LNCAP (cell line): ENCODE measurements at regions not wholly inside any gene's neighbourhood (a gene's known extent, or its start where the extent isn't known, plus 50 kb on each side); places are given as distances from the start of the nearest gene placed in this dataset.

Source experiments
- CTCF ChIP-seq: fragments of 450-650 bp; IDR thresholded peaks from 2 replicates; pipeline ENCODE4 v1.5.1; 2017; ENCODE audit warnings: mild to moderate bottlenecking

- TF ChIP-seq CTCF, result no peak
These were observed 114.5 kb upstream of the FN1 start for GRCh38 chr2:215550331-215550730.

- no peak for TF ChIP-seq CTCF
These were observed 112.8 kb upstream of the FN1 start for GRCh38 chr2:215548714-215549113.

- TF ChIP-seq CTCF, result no peak
These were observed 106.8 kb upstream of the FN1 start for GRCh38 chr2:215542690-215543089.

GRCh38 chr2:215540658-215541057 is 104.8 kb upstream of the FN1 start:
- TF ChIP-seq CTCF, result no peak

- TF ChIP-seq CTCF, result no peak
These were observed 101.7 kb upstream of the FN1 start for GRCh38 chr2:215537611-215538010.

GRCh38 chr2:215536510-215536909 is 100.6 kb upstream of the FN1 start:
- no peak for TF ChIP-seq CTCF

- no peak for TF ChIP-seq CTCF
These were observed 99.9 kb upstream of the FN1 start for GRCh38 chr2:215535741-215536140.

GRCh38 chr2:215535125-215535668 is 99.3 kb upstream of the FN1 start:
- no peak for TF ChIP-seq CTCF
